GM12865 (cell line): ENCODE measurements at regions not wholly inside any gene's neighbourhood (a gene's known extent, or its start where the extent isn't known, plus 50 kb on each side); places are given as distances from the start of the nearest gene placed in this dataset.
"Not testable (repeated sequence)": the region's sequence is repeated elsewhere in the genome, so short reads cannot be mapped to it uniquely, and the experiment has no call there.

Experiments
- DNase-seq: peaks from one replicate; pipeline ENCODE4 v3.0.0; 2010; ENCODE audit warnings: low read depth
- H3K4me3 ChIP-seq: 2 replicates; pipeline ENCODE4 v1.5.1; 2011; ENCODE audit warnings: mild to moderate bottlenecking, low read depth, low read length, control low read depth
- CTCF ChIP-seq: IDR thresholded peaks from 2 replicates; pipeline ENCODE4 v1.5.1; 2011; ENCODE audit warnings: low read length, control low read depth, low read depth, inconsistent platforms; ENCODE audit not compliant: insufficient read depth; ENCODE audit errors: missing control alignments

GRCh38 chr5:45893309-45893708 lies 197.1 kb upstream of the HCN1 start:
- no peak for TF ChIP-seq CTCF
- no peak for DNase-seq

GRCh38 chr5:45890441-45891080 lies 194.4 kb upstream of the HCN1 start:
- not testable (repeated sequence) for H3K4me3 ChIP-seq, DNase-seq

More at GRCh38 chr5:45893309-45893708, 197.1 kb upstream of the HCN1 start:
- H3K4me3 ChIP-seq = no peak overlapping the region

GRCh38 chr5:45862763-45863162 lies 166.6 kb upstream of the HCN1 start:
- no peak for DNase-seq
- H3K4me3 ChIP-seq = no peak overlapping the region
- TF ChIP-seq CTCF = no peak

GRCh38 chr5:45847877-45848276 lies 151.7 kb upstream of the HCN1 start:
- peak; percentile 1 for DNase-seq
- H3K4me3 ChIP-seq = no peak overlapping the region
- no peak for TF ChIP-seq CTCF

- H3K4me3 ChIP-seq = no peak overlapping the region
- no peak for DNase-seq
- TF ChIP-seq CTCF = no peak
These were observed 129.9 kb upstream of the HCN1 start for GRCh38 chr5:45826055-45826454.

- DNase-seq = no peak
- no peak overlapping the region for H3K4me3 ChIP-seq
- no peak for TF ChIP-seq CTCF
These were observed 104.2 kb upstream of the HCN1 start for GRCh38 chr5:45800331-45800730.

- no peak for DNase-seq
- no peak overlapping the region for H3K4me3 ChIP-seq
- TF ChIP-seq CTCF = no peak
These were observed 103.2 kb upstream of the HCN1 start for GRCh38 chr5:45799388-45799787.
